GM21619 (cell line): ENCODE measurements at regions not wholly inside any gene's neighbourhood (a gene's known extent, or its start where the extent isn't known, plus 50 kb on each side); places are given as distances from the start of the nearest gene placed in this dataset.

Experiments used
- ATAC-seq: cut with Tn5 transposase; IDR thresholded peaks from one replicate; pipeline ENCODE4 v1.9.1; 2021; ENCODE audit not compliant: unreplicated experiment

GRCh38 chr5:168007286-168007685, 284.2 kb upstream of the WWC1 start:
- no peak for ATAC-seq

GRCh38 chr5:168008555-168008954, 282.9 kb upstream of the WWC1 start:
- no peak for ATAC-seq

- no peak for ATAC-seq
Measured at GRCh38 chr5:168011096-168011495, 280.3 kb upstream of the WWC1 start.

GRCh38 chr5:168012006-168012405, 279.4 kb upstream of the WWC1 start:
- ATAC-seq, result no peak

- no peak for ATAC-seq
Measured at GRCh38 chr5:168013546-168013945, 277.9 kb upstream of the WWC1 start.

GRCh38 chr5:168014433-168015123, 276.9 kb upstream of the WWC1 start:
- no peak for ATAC-seq

- no peak for ATAC-seq
Measured at GRCh38 chr5:168015506-168015905, 275.9 kb upstream of the WWC1 start.

GRCh38 chr5:168017313-168017712, 274.1 kb upstream of the WWC1 start:
- no peak for ATAC-seq

- no peak for ATAC-seq
Measured at GRCh38 chr5:168019143-168019542, 272.3 kb upstream of the WWC1 start.

GRCh38 chr5:168020542-168021294, 270.7 kb upstream of the WWC1 start:
- no peak for ATAC-seq

- ATAC-seq, result no peak
Measured at GRCh38 chr5:168022446-168023169, 268.8 kb upstream of the WWC1 start.

- ATAC-seq, result no peak
Measured at GRCh38 chr5:168023191-168023590, 268.3 kb upstream of the WWC1 start.

GRCh38 chr5:168024306-168024705, 267.1 kb upstream of the WWC1 start:
- ATAC-seq, result no peak

- no peak for ATAC-seq
Measured at GRCh38 chr5:168027007-168027406, 264.4 kb upstream of the WWC1 start.

- ATAC-seq, result no peak
Measured at GRCh38 chr5:168030912-168031311, 260.5 kb upstream of the WWC1 start.

GRCh38 chr5:168031614-168032013, 259.8 kb upstream of the WWC1 start:
- ATAC-seq, result no peak

GRCh38 chr5:168039039-168039438, 252.4 kb upstream of the WWC1 start:
- ATAC-seq, result no peak

GRCh38 chr5:168039566-168040248, 251.7 kb upstream of the WWC1 start:
- no peak for ATAC-seq

- ATAC-seq, result no peak
Measured at GRCh38 chr5:168041583-168041982, 249.9 kb upstream of the WWC1 start.

GRCh38 chr5:168042284-168043068, 249.0 kb upstream of the WWC1 start:
- ATAC-seq, result no peak

- ATAC-seq, result no peak
Measured at GRCh38 chr5:168046163-168046562, 245.3 kb upstream of the WWC1 start.
